GM18511 (cell line): ENCODE measurements at regions not wholly inside any gene's neighbourhood (a gene's known extent, or its start where the extent isn't known, plus 50 kb on each side); places are given as distances from the start of the nearest gene placed in this dataset.
"Not testable (repeated sequence)": the region's sequence is repeated elsewhere in the genome, so short reads cannot be mapped to it uniquely, and the experiment has no call there.

Experiments used
- ATAC-seq: cut with Tn5 transposase; IDR thresholded peaks from one replicate; pipeline ENCODE4 v1.9.1; 2021; ENCODE audit warnings: mild to moderate bottlenecking, moderate library complexity; ENCODE audit not compliant: unreplicated experiment

- not testable (repeated sequence) for ATAC-seq
Observed at GRCh38 chr9:42325142-42325541, 141.7 kb downstream of the SPATA31A6 start.

- not testable (repeated sequence) for ATAC-seq
Observed at GRCh38 chr9:42325561-42325960, 142.1 kb downstream of the SPATA31A6 start.

- ATAC-seq: not testable (repeated sequence)
Observed at GRCh38 chr9:42326482-42326881, 143.0 kb downstream of the SPATA31A6 start.

DNA sequence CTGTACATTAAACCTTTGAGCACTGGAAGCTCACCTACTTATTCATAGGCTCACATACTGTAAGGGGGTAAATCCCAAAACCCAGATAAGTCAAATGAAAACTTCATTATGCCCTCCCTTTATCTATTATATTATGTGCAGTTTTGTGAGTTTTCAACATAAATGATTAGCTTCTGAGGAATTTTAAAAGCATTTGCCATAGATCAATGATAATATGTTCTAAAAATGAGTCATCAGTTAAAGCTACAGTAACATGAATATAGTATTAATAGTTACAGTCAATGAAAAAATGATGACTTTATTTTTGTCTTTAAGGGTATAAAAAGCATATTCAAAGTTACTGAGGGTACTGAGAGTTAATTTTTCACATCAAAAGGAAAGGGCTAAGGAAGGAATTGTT is 151.9 kb downstream of the SPATA31A6 start:
- ATAC-seq: not testable (repeated sequence)

- not testable (repeated sequence) for ATAC-seq
Observed at GRCh38 chr9:42335984-42336657, 152.7 kb downstream of the SPATA31A6 start.

- not testable (repeated sequence) for ATAC-seq
Observed at GRCh38 chr9:42338275-42338674, 154.8 kb downstream of the SPATA31A6 start.

DNA sequence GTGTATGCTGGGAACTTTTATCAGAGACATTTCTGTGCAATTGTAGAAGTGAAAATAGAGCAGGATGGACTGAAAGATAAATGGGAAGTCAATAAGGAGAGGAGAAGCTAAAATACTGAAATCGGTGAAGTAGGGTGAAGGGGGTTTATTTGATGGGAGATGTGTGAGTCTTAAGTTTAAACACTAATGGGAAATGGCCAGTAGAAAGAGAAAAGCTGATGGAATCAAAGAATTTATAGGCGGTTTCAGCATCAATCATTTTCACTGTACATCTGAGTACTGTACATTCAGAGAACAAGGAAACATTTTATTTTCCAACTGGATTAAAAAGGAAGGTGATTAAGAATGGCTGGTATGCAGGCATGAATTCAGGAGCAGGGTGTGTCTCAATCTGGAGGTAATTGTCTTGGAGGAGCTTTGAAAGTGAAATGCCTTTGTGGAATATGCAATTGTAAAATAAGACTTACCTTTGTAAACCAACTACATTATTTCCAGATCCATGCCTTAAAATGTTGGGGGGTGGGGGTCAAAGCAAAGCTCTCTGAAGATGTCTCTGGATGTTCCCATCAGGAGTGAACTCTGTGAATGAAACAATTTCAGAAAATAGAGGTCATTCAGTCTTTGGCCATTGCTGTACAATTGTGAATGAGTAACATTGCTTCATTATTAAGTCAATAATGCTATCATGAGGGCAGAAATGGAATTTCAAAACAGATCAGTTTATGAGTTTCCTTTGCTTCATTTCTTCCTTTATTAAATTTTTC is 156.4 kb downstream of the SPATA31A6 start:
- ATAC-seq: not testable (repeated sequence)

DNA sequence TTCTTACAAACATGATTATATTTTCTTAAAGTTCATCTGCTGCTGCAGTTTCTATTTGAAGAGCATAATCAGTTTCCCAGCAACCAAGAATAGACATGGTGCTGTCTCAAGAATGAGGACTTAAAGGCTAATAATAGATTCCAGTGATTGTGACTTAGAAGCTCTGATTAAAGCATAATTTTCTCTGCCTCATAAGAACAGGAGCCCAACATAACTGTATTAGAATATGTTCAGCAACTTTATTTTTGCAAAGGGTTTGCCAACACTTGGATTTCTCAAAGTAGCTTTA is 156.9 kb downstream of the SPATA31A6 start:
- ATAC-seq: not testable (repeated sequence)

GRCh38 chr9:42341860-42342259 is 158.4 kb downstream of the SPATA31A6 start:
- not testable (repeated sequence) for ATAC-seq

DNA sequence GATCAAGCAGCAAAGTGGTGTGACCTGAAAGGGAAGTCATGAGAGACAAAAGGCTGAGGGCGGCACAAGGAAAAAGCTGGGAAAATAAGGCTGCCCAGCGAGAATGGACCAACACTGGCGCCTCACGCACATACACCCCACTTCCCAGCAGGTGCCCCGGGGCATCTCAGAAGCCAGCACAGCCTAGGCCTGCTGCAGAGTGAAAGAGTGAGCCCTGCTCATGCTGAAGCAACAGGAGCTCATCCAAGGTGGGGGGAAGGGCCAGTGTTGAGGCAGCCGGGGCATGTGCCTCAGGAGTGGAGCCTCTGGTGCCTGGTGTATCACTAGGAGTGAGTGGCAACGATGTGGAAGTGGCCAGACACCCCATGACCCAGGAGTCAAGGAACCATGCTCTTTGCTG is 158.8 kb downstream of the SPATA31A6 start:
- not testable (repeated sequence) for ATAC-seq

DNA sequence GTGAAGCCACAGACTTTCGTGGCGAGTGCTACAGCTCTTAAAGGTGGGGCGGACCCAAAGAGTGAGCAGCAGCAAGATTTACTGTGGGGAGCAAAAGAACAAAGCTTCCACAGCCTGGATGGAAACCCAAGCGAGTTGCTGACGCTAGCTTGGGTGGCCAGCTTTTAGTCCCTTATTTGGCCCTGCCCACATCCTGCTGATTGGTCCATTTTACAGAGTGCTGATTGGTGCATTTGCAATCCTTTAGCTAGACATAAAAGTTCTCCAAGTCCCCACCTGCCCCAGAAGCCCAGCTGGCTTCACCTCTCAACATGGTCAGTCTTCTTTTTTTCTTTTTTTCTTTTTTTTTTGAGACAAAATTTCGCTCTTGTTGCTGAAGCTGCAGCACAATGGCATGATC is 161.0 kb downstream of the SPATA31A6 start:
- not testable (repeated sequence) for ATAC-seq

- ATAC-seq: not testable (repeated sequence)
Observed at GRCh38 chr9:42346916-42347315, 163.5 kb downstream of the SPATA31A6 start.

GRCh38 chr9:42349181-42349580 is 165.7 kb downstream of the SPATA31A6 start:
- ATAC-seq: not testable (repeated sequence)

- ATAC-seq: not testable (repeated sequence)
Observed at GRCh38 chr9:42350412-42350811, 167.0 kb downstream of the SPATA31A6 start.

DNA sequence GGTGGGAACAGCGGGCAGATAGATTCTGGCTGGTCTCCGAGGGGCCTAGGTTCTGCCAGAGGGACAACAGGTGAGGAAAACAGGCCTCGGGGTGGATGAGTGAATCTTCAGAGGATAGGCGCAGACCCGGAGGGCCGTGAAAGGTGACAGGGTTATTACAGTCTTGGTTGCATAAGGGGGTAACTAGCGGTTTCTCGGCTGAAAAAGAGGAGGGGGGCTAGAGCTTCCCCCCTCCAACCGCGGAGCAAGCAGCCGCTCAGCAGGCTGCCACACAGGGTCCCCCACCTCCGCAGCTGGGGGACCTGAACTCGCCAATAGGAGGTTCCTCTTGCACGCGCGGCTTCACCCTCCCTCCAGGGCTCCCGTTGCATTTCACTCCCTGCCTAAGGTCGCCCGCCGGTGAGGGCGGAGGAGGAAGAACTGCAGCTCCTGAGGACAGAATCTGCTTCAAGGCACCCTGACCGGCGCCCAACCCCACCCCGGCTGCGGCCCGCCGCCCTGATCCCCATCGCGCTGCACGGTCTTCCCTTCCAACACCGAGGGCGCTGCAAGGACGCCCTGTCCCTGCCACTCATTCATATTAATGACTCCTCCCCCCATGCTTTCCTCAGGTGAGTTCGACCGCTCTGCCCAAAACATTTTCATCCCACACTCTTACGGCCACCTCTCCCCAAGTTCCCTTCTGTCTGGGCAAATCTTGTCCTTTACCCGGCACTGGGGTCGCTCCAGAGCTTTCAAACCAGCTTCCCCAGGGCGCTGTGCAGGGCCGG is 174.3 kb downstream of the SPATA31A6 start:
- not testable (repeated sequence) for ATAC-seq

- not testable (repeated sequence) for ATAC-seq
Observed at GRCh38 chr9:42358626-42359247, 175.3 kb downstream of the SPATA31A6 start.

DNA sequence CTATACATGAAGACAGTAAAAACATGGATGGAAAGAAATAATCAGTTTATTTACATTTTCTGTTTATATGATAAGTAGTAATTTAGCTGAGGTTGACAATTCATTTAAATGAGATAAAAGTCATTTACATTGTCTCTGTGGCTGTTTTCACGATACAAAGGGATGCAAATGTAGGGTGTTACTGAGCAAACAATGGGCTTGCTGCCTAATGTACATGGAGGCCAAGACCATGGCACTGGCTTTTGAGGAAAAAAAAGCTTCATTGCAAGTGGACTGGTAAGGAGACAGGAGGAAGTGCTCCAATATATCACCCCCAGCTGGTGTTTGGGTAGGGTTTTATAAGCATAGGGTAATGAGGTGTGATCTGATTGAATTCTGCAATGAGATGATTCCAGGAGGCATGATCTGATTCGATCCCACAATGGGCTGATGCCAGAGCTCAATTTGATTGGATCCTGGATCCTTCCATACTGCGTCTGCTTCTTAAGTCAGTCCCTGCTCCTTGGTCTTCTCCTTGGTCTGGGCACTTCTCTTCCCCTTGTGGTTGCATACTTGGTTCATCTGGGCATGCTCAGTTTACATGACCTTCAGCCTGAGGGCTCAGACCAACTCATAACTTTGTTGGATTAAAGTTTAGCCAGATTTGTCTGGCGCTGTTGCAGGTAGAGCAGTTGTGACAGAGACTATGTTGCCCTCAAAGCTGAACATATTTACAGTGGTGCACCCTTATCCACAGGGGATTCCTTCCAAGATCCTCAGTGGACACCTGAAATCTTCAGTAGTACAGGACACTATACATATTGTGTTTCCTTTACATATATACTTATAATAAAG is 181.2 kb downstream of the SPATA31A6 start:
- ATAC-seq: not testable (repeated sequence)

DNA sequence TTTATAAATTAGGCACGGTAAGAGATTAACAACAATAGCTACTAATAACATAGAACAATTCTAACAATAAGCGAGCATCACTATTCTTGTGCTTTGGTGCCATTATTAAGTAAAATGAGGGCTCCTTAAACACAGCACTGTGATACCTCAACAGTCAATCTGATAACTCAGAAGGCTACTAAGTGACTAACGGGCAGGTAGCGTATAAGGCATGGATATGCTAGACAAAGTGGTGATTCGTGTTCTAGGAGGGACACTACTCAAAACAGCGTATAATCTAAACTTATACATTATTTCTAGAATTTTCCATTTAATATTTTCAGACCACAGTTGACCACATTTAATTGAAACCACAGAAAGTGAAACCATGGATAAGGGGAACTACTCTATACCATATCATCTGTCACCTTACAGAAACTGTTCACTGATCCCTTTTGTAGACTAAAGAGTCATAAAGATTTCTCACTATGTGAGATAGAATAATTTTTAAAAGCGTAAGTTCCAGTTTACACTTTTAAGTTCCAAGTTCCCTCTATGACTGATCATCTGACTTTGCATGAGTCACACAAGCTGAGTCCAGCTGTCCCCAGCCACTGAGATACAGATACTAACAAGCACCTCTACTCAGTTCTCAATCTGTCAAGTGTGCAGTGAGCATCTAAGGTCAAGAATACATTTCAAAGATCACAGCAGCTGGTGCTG is 181.9 kb downstream of the SPATA31A6 start:
- peak; percentile 92 for ATAC-seq

DNA sequence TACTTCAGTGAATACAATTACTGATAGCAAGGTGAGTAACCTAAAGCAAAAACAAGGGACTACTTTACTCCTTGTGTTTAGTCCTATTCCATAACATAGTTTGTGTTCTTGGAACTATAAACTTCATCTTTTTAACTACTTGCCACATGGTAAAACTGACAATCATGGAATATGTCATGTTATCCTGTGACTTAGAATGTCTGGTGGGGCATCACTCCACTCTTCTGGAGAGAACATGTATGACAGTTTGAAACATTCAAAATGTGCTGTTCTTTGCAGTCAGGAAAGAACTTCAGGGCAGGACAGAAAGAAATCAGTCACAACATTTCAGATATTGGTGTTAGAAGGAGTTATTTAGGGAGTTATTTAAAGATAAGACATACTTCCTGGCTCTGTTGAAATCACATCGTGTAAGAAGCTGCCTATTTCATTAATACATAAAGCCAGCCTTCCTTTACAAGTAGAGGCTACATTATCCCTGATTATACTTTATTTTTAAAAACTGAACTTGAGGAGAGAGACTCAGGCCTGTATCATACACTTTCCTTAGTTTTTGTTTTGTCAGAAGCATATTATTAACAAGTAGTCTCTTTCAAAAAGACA is 184.9 kb downstream of the SPATA31A6 start:
- not testable (repeated sequence) for ATAC-seq
